H9 (cell line): ENCODE measurements at regions not wholly inside any gene's neighbourhood (a gene's known extent, or its start where the extent isn't known, plus 50 kb on each side); places are given as distances from the start of the nearest gene placed in this dataset.

Experiments used
- DNase-seq: peaks from one replicate; pipeline ENCODE4 v3.0.0-alpha.2; 2017
- H2AFZ ChIP-seq: one replicate; pipeline ENCODE4 v1.6.1; 2013; ENCODE audit warnings: mild to moderate bottlenecking, low read length, control low read depth, moderate library complexity
- H2AK5ac ChIP-seq: 2 replicates; pipeline ENCODE4 v1.6.1; 2013; ENCODE audit warnings: low read length, control low read depth, mixed read lengths; ENCODE audit not compliant: insufficient read length
- H2BK120ac ChIP-seq: one replicate; pipeline ENCODE4 v1.6.1; 2013; ENCODE audit warnings: low read depth, mild to moderate bottlenecking, low read length, control low read depth, inconsistent platforms; ENCODE audit not compliant: poor library complexity, severe bottlenecking
- H2BK12ac ChIP-seq: 2 replicates; pipeline ENCODE4 v1.6.1; 2013; ENCODE audit warnings: low read length, control low read depth, mixed read lengths, low read depth; ENCODE audit not compliant: insufficient read length
- H2BK15ac ChIP-seq: 2 replicates; pipeline ENCODE4 v1.6.1; 2013; ENCODE audit warnings: low read depth, low read length, control low read depth
- H2BK20ac ChIP-seq: one replicate; pipeline ENCODE4 v1.6.1; 2013; ENCODE audit warnings: low read depth, mild to moderate bottlenecking, low read length, control low read depth, inconsistent platforms; ENCODE audit not compliant: poor library complexity, severe bottlenecking
- H2BK5ac ChIP-seq: 2 replicates; pipeline ENCODE4 v1.6.1; 2013; ENCODE audit warnings: low read length, control low read depth, mixed read lengths; ENCODE audit not compliant: insufficient read length
- H3K14ac ChIP-seq: 2 replicates; pipeline ENCODE4 v1.6.1; 2013; ENCODE audit warnings: low read length, control low read depth; ENCODE audit not compliant: insufficient read depth
- H3K18ac ChIP-seq: 2 replicates; pipeline ENCODE4 v1.6.1; 2013; ENCODE audit warnings: low read depth, mild to moderate bottlenecking, mixed read lengths, low read length, control low read depth; ENCODE audit not compliant: insufficient read length
- H3K23ac ChIP-seq: 2 replicates; pipeline ENCODE4 v1.6.1; 2013; ENCODE audit warnings: low read length, control low read depth, mixed read lengths, low read depth; ENCODE audit not compliant: insufficient read length
- H3K23me2 ChIP-seq: 2 replicates; pipeline ENCODE4 v1.6.1; 2013; ENCODE audit warnings: low read depth, mild to moderate bottlenecking, mixed read lengths, low read length, control low read depth; ENCODE audit not compliant: insufficient read length, poor library complexity, severe bottlenecking
- H3K27ac ChIP-seq: 2 replicates; pipeline ENCODE4 v1.5.1; 2013; ENCODE audit warnings: low read length, control low read depth, mixed read lengths, low read depth; ENCODE audit not compliant: insufficient read length
- H3K27me3 ChIP-seq: 2 replicates; pipeline ENCODE4 v1.6.1; 2013; ENCODE audit warnings: low read length, control low read depth, inconsistent platforms; ENCODE audit not compliant: insufficient read depth
- H3K4ac ChIP-seq: 2 replicates; pipeline ENCODE4 v1.6.1; 2013; ENCODE audit warnings: low read depth, mild to moderate bottlenecking, control low read depth, inconsistent platforms, low read length, moderate library complexity
- H3K4me1 ChIP-seq: 2 replicates; pipeline ENCODE4 v1.6.1; 2013; ENCODE audit warnings: low read length, control low read depth, inconsistent platforms; ENCODE audit not compliant: insufficient read depth
- H3K4me2 ChIP-seq: 2 replicates; pipeline ENCODE4 v1.6.1; 2013; ENCODE audit warnings: low read length, control low read depth, mixed read lengths; ENCODE audit not compliant: insufficient read length, insufficient read depth
- H3K56ac ChIP-seq: 2 replicates; pipeline ENCODE4 v1.6.1; 2013; ENCODE audit warnings: low read depth, mild to moderate bottlenecking, mixed read lengths, low read length, control low read depth; ENCODE audit not compliant: insufficient read length
- H3K79me1 ChIP-seq: 2 replicates; pipeline ENCODE4 v1.6.1; 2013; ENCODE audit warnings: low read depth, mild to moderate bottlenecking, moderate library complexity, low read length, control low read depth, inconsistent platforms; ENCODE audit not compliant: insufficient read depth, poor library complexity, severe bottlenecking
- H3K79me2 ChIP-seq: 2 replicates; pipeline ENCODE4 v1.6.1; 2013; ENCODE audit warnings: low read length, control low read depth, inconsistent platforms; ENCODE audit not compliant: insufficient read depth
- H3K9ac ChIP-seq: 2 replicates; pipeline ENCODE4 v1.6.1; 2013; ENCODE audit warnings: low read length, control low read depth, mixed read lengths; ENCODE audit not compliant: insufficient read length; ENCODE audit errors: extremely low read depth
- H3K9me3 ChIP-seq: one replicate; pipeline ENCODE4 v1.6.1; 2013; ENCODE audit warnings: low read depth, low read length, inconsistent platforms; ENCODE audit not compliant: control insufficient read depth
- H3T11ph ChIP-seq: one replicate; pipeline ENCODE4 v1.6.1; 2013; ENCODE audit warnings: mild to moderate bottlenecking, low read length, control low read depth, inconsistent platforms
- H4K20me1 ChIP-seq: one replicate; pipeline ENCODE4 v1.6.1; 2013; ENCODE audit not compliant: control insufficient read depth, insufficient read length, insufficient read depth
- H4K5ac ChIP-seq: 2 replicates; pipeline ENCODE4 v1.6.1; 2013; ENCODE audit warnings: low read depth, mild to moderate bottlenecking, mixed read lengths, low read length, control low read depth; ENCODE audit not compliant: insufficient read length
- H4K8ac ChIP-seq: replicated peaks from 2 replicates; pipeline ENCODE4 v1.6.1; 2013; ENCODE audit warnings: low read length, control low read depth, mixed read lengths, low read depth; ENCODE audit not compliant: insufficient read length
- H4K91ac ChIP-seq: 2 replicates; pipeline ENCODE4 v1.6.1; 2013; ENCODE audit warnings: low read depth, mild to moderate bottlenecking, moderate library complexity, mixed read lengths, low read length, control low read depth; ENCODE audit not compliant: insufficient read length
- H3K27ac Mint-ChIP-seq, 3 experiments: 2 replicates in 2 of 3; 3 replicates in 1 of 3; pipeline ENCODE4 v1.8.0; 2020 to 2021; ENCODE audit warnings: mixed read lengths in 3 of 3, mild to moderate bottlenecking in 1 of 3, moderate library complexity in 1 of 3
- H3K27me3 Mint-ChIP-seq: 2 replicates; pipeline ENCODE4 v1.8.0; 2021; ENCODE audit warnings: low read depth, mild to moderate bottlenecking, moderate library complexity, mixed read lengths
- H3K36me3 Mint-ChIP-seq, 3 experiments: 2 replicates in 2 of 3; 3 replicates in 1 of 3; pipeline ENCODE4 v1.8.0; 2020 to 2021; ENCODE audit warnings: low read depth in 3 of 3, mixed read lengths in 3 of 3; ENCODE audit not compliant: insufficient read depth in 1 of 3
- H3K4me1 Mint-ChIP-seq, 2 experiments: 2 replicates each; pipeline ENCODE4 v1.8.0; 2020; ENCODE audit warnings: mixed read lengths in 2 of 2
- H3K4me3 Mint-ChIP-seq, 2 experiments: 2 replicates in 1 of 2; 3 replicates in 1 of 2; pipeline ENCODE4 v1.8.0; 2020 to 2021; ENCODE audit warnings: mild to moderate bottlenecking in 2 of 2, mixed read lengths in 2 of 2, moderate library complexity in 1 of 2
- H3K9me3 Mint-ChIP-seq, 2 experiments: 2 replicates in 1 of 2; 3 replicates in 1 of 2; pipeline ENCODE4 v1.8.0; 2020; ENCODE audit warnings: mild to moderate bottlenecking in 2 of 2, mixed read lengths in 2 of 2, moderate library complexity in 1 of 2
- CTCF ChIP-seq: fragments of 200-600 bp; sonication (generic); conservative IDR thresholded peaks from 3 replicates; pipeline ENCODE4 v1.8.0; 2021; ENCODE audit warnings: antibody characterized with exemption, mild to moderate bottlenecking
- WGBS: extraction: QIAGEN DNeasy Blood & Tissue Kit; methylation state at CpG from one replicate; pipeline ENCODE4 v1.1.7; 2013; ENCODE audit warnings: missing lambda C conversion rate, low lambda C conversion rate, mixed read lengths; ENCODE audit not compliant: insufficient read length; ENCODE audit errors: extremely low coverage; 5-methylcytosine and 5-hydroxymethylcytosine counted together

- Histone ChIP-seq H3K27me3 (no peaks in the 10 kb centered on the region), H2BK5ac (no peak overlapping the region), H3K79me2 (no peaks in the 10 kb centered on the region), H3K18ac (no peak overlapping the region), H4K8ac (no peak overlapping the region), H2AFZ (no peak overlapping the region), H2BK120ac (no peak overlapping the region), H3K4ac (no peak overlapping the region), H2AK5ac (no peak overlapping the region), H4K5ac (no peak overlapping the region), H3K9ac (no peak overlapping the region), H3K23ac (no peak overlapping the region), H3K4me1 (no peaks in the 10 kb centered on the region), H2BK15ac (no peak overlapping the region), H3K4me2 (no peak overlapping the region), H3T11ph (no peak overlapping the region), H3K9me3 (no peaks in the 10 kb centered on the region), H3K56ac (no peak overlapping the region), H3K27ac (no peak overlapping the region), H4K20me1 (no peaks in the 10 kb centered on the region), H2BK12ac (no peak overlapping the region), H3K23me2 (no peaks in the 10 kb centered on the region), H3K79me1 (no peaks in the 10 kb centered on the region), H3K14ac (no peak overlapping the region), H4K91ac (no peak overlapping the region), H2BK20ac (no peak overlapping the region)
- Mint-ChIP-seq H3K4me3 (no peak overlapping the region), H3K9me3 (no peaks in the 10 kb centered on the region), H3K4me1 (peaks cover 0 to 4% of the 10 kb centered on the region in 2 experiments; a peak in 1 of 4 replicates), H3K27me3 (no peaks in the 10 kb centered on the region), H3K27ac (no peak overlapping the region), H3K36me3 (no peaks in the 10 kb centered on the region; a peak in 1 of 7 replicates)
- no peak for DNase-seq
- no peak for TF ChIP-seq CTCF
- no CpG with 5 or more reads among the region's 1 CpG for WGBS
These were observed 250.1 kb upstream of the DCN start for GRCh38 chr12:91432755-91433154.
